ENCODE measurements at regions not wholly inside any gene's neighbourhood (a gene's known extent, or its start where the extent isn't known, plus 50 kb on each side); places are given as distances from the start of the nearest gene placed in this dataset.
"Not testable (repeated sequence)": the region's sequence is repeated elsewhere in the genome, so short reads cannot be mapped to it uniquely, and the experiment has no call there.

- DNase-seq = no peak
- in situ Hi-C loops (cut with HindIII; ENCODE audit: low pct_ligation_motif_present, low sequenced_read_pairs) = no loop called here
- Histone ChIP-seq H3K4me3 (ENCODE audit: low read depth, low read length) (no peak overlapping the region), H3K27me3 (replicated peaks) (no peaks in the 10 kb centered on the region), H3K27ac (no peak overlapping the region), H3K36me3 (replicated peaks) (no peaks in the 10 kb centered on the region)
- TF ChIP-seq CTCF (IDR thresholded peaks at IDR 0.05; ENCODE audit: low read depth, low read length, missing control alignments) = no peak
These were observed 105.1 kb upstream of the TNPO1 start for GRCh38 chr5:72711351-72711750.

GRCh38 chr5:72709341-72709740 lies 107.1 kb upstream of the TNPO1 start:
- no peak for TF ChIP-seq CTCF (IDR thresholded peaks at IDR 0.05; ENCODE audit: low read depth, low read length, missing control alignments)
- H3K27me3 ChIP-seq (replicated peaks) = no peaks in the 10 kb centered on the region
- H3K27ac ChIP-seq = no peak overlapping the region
- H3K4me3 ChIP-seq (ENCODE audit: low read depth, low read length) = no peak overlapping the region
- in situ Hi-C loops (cut with HindIII; ENCODE audit: low pct_ligation_motif_present, low sequenced_read_pairs) = no loop called here
- DNase-seq = no peak
- H3K36me3 ChIP-seq (replicated peaks) = no peaks in the 10 kb centered on the region

- in situ Hi-C loops (cut with HindIII; ENCODE audit: low pct_ligation_motif_present, low sequenced_read_pairs) = no loop called here
- DNase-seq = no peak
- TF ChIP-seq CTCF (IDR thresholded peaks at IDR 0.05; ENCODE audit: low read depth, low read length, missing control alignments) = no peak
These were observed 111.3 kb upstream of the TNPO1 start for GRCh38 chr5:72705178-72705577.

GRCh38 chr5:72703876-72704275 lies 112.6 kb upstream of the TNPO1 start:
- DNase-seq = no peak
- H3K36me3 ChIP-seq (replicated peaks) = no peaks in the 10 kb centered on the region
- no peak overlapping the region for H3K4me3 ChIP-seq (ENCODE audit: low read depth, low read length)
- no peaks in the 10 kb centered on the region for H3K27me3 ChIP-seq (replicated peaks)
- no peak overlapping the region for H3K27ac ChIP-seq
- no peak for TF ChIP-seq CTCF (IDR thresholded peaks at IDR 0.05; ENCODE audit: low read depth, low read length, missing control alignments)
- in situ Hi-C loops (cut with HindIII; ENCODE audit: low pct_ligation_motif_present, low sequenced_read_pairs) = no loop called here

More at GRCh38 chr5:72705178-72705577, 111.3 kb upstream of the TNPO1 start:
- Histone ChIP-seq H3K4me3 (ENCODE audit: low read depth, low read length) (no peak overlapping the region), H3K36me3 (replicated peaks) (no peaks in the 10 kb centered on the region), H3K27ac (no peak overlapping the region), H3K27me3 (replicated peaks) (no peaks in the 10 kb centered on the region)

- Histone ChIP-seq H3K4me3 (ENCODE audit: low read depth, low read length) (no peak overlapping the region), H3K27me3 (replicated peaks) (no peaks in the 10 kb centered on the region), H3K36me3 (replicated peaks) (no peaks in the 10 kb centered on the region), H3K27ac (no peak overlapping the region)
- DNase-seq = no peak
- TF ChIP-seq CTCF (IDR thresholded peaks at IDR 0.05; ENCODE audit: low read depth, low read length, missing control alignments) = no peak
- in situ Hi-C loops (cut with HindIII; ENCODE audit: low pct_ligation_motif_present, low sequenced_read_pairs) = no loop called here
These were observed 113.5 kb upstream of the TNPO1 start for GRCh38 chr5:72702881-72703434.

- H3K27me3 ChIP-seq (replicated peaks); H3K36me3 ChIP-seq (replicated peaks); DNase-seq; in situ Hi-C loops (cut with HindIII; ENCODE audit: low pct_ligation_motif_present, low sequenced_read_pairs); H3K4me3 ChIP-seq (ENCODE audit: low read depth, low read length); H3K27ac ChIP-seq: not testable (repeated sequence)
These were observed 114.4 kb upstream of the TNPO1 start for GRCh38 chr5:72702105-72702504.

Measured in brain microvascular endothelial cell (primary cell).